Hepatocyte (in vitro differentiated cells): ENCODE measurements at regions not wholly inside any gene's neighbourhood (a gene's known extent, or its start where the extent isn't known, plus 50 kb on each side); places are given as distances from the start of the nearest gene placed in this dataset.

Experiments used
- DNase-seq: peaks from one replicate; pipeline ENCODE4 v3.0.0-alpha.2; 2016; ENCODE audit warnings: low spot score
- H2AFZ ChIP-seq: fragments of 200-600 bp; sonication (generic); 2 replicates; pipeline ENCODE4 v1.6.0; 2016; ENCODE audit warnings: antibody characterized with exemption, mild to moderate bottlenecking
- H3K27ac ChIP-seq: fragments of 200-600 bp; sonication (generic); 2 replicates; pipeline ENCODE4 v1.5.1; 2016; ENCODE audit warnings: mild to moderate bottlenecking
- H3K27me3 ChIP-seq: fragments of 200-600 bp; sonication (generic); 2 replicates; pipeline ENCODE4 v1.6.1; 2016
- H3K36me3 ChIP-seq: fragments of 200-600 bp; sonication (generic); replicated peaks from 2 replicates; pipeline ENCODE4 v1.5.1; 2016; ENCODE audit warnings: low read depth; ENCODE audit not compliant: insufficient read depth
- H3K4me1 ChIP-seq: fragments of 200-600 bp; sonication (generic); 2 replicates; pipeline ENCODE4 v1.5.1; 2016; ENCODE audit warnings: mild to moderate bottlenecking, moderate library complexity; ENCODE audit not compliant: insufficient read depth
- H3K4me2 ChIP-seq: fragments of 200-600 bp; sonication (generic); 2 replicates; pipeline ENCODE4 v1.6.0; 2016
- H3K4me3 ChIP-seq: fragments of 200-600 bp; sonication (generic); 2 replicates; pipeline ENCODE4 v1.5.1; 2016; ENCODE audit warnings: mild to moderate bottlenecking
- H3K79me2 ChIP-seq: fragments of 200-600 bp; sonication (generic); 2 replicates; pipeline ENCODE4 v1.6.0; 2017; ENCODE audit warnings: mild to moderate bottlenecking
- H3K9me2 ChIP-seq: fragments of 200-600 bp; sonication (generic); replicated peaks from 2 replicates; pipeline ENCODE4 v1.6.0; 2017; ENCODE audit warnings: mild to moderate bottlenecking; ENCODE audit not compliant: insufficient read depth
- H3K9me3 ChIP-seq: fragments of 200-600 bp; sonication (generic); 2 replicates; pipeline ENCODE4 v1.5.1; 2016; ENCODE audit warnings: low read depth, mild to moderate bottlenecking
- H4K20me1 ChIP-seq: fragments of 200-600 bp; sonication (generic); 2 replicates; pipeline ENCODE4 v1.6.0; 2016; ENCODE audit warnings: mild to moderate bottlenecking; ENCODE audit not compliant: insufficient read depth, poor library complexity, severe bottlenecking
- EZH2 ChIP-seq: fragments of 200-600 bp; sonication (generic); IDR thresholded peaks from 2 replicates; pipeline ENCODE4 v1.6.1; 2016; ENCODE audit warnings: antibody characterized with exemption, mild to moderate bottlenecking, borderline replicate concordance
- EZH2phosphoT487 ChIP-seq: fragments of 200-600 bp; sonication (generic); IDR thresholded peaks from one replicate; pipeline ENCODE4 v1.6.1; 2018; ENCODE audit warnings: antibody characterized with exemption, mild to moderate bottlenecking, low read depth, moderate library complexity; ENCODE audit not compliant: unreplicated experiment, severe bottlenecking
- WGBS: methylation state at CpG from one replicate; pipeline ENCODE4 v1.1.6; 2016; ENCODE audit warnings: low lambda C conversion rate; ENCODE audit errors: missing lambda C conversion rate; 5-methylcytosine and 5-hydroxymethylcytosine counted together
- TF ChIP-seq, protein P1 (sequence below): fragments of 200-600 bp; sonication (generic); IDR thresholded peaks from 2 replicates; pipeline ENCODE4 v1.5.1; 2016; ENCODE audit warnings: antibody characterized with exemption, mild to moderate bottlenecking; ENCODE audit not compliant: poor library complexity

DNA sequence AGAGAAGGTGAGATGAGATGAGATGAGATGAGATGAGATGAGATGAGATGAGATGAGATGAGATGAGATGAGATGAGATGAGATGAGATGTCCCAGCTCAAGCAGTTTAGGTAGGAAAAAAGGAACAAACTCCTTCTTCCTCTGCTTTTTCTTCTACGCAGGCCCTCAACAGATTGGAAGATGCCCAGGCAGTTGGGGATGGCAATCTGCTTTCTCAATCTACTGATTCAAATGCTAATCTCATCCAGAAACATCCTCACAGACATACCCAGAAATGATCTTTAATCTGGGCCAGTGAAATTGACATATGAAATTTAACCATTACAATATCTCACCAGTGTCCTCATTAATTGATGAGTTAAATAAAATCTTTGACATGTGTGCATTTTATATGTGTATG lies 370.3 kb upstream of the SLC7A11 start:
- TF ChIP-seq, protein P1, sequence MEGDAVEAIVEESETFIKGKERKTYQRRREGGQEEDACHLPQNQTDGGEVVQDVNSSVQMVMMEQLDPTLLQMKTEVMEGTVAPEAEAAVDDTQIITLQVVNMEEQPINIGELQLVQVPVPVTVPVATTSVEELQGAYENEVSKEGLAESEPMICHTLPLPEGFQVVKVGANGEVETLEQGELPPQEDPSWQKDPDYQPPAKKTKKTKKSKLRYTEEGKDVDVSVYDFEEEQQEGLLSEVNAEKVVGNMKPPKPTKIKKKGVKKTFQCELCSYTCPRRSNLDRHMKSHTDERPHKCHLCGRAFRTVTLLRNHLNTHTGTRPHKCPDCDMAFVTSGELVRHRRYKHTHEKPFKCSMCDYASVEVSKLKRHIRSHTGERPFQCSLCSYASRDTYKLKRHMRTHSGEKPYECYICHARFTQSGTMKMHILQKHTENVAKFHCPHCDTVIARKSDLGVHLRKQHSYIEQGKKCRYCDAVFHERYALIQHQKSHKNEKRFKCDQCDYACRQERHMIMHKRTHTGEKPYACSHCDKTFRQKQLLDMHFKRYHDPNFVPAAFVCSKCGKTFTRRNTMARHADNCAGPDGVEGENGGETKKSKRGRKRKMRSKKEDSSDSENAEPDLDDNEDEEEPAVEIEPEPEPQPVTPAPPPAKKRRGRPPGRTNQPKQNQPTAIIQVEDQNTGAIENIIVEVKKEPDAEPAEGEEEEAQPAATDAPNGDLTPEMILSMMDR: no peak
- TF ChIP-seq EZH2 (no peak), EZH2phosphoT487 (no peak)
- 95% methylated on average over 1 of the region's 1 CpG for WGBS
- no peak overlapping the region for H2AFZ ChIP-seq
- no peaks in the 10 kb centered on the region for H3K27me3 ChIP-seq
- no peaks in the 10 kb centered on the region for H3K4me1 ChIP-seq
- H3K79me2 ChIP-seq: no peaks in the 10 kb centered on the region
- no peaks in the 10 kb centered on the region for H3K36me3 ChIP-seq
- no peak overlapping the region for H3K27ac ChIP-seq
- no peak overlapping the region for H3K4me3 ChIP-seq
- no peaks in the 10 kb centered on the region for H3K9me2 ChIP-seq
- DNase-seq: no peak
- no peaks in the 10 kb centered on the region for H3K9me3 ChIP-seq
- H3K4me2 ChIP-seq: no peak overlapping the region
- H4K20me1 ChIP-seq: no peaks in the 10 kb centered on the region

DNA sequence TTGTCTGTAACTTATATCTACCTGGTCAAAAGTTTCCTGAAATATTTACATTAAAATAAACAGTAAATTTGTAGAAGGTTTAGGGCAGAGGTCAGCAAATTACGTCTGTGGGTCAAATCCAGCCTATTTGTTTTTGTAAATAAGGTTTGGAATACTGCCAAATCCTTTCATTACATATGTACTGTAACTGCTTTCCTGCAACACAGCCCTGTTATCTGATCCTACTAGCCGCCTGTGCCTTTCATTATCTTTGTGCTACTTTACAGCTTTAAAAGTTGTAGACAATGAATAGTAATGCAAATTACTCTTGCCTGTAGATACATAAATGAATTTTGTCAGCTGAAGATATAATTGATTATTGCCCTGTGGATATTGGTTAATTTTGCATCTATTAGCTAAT lies 369.6 kb upstream of the SLC7A11 start:
- H2AFZ ChIP-seq: no peak overlapping the region
- no peak overlapping the region for H3K4me3 ChIP-seq
- H3K27ac ChIP-seq: no peak overlapping the region
- H3K4me2 ChIP-seq: no peak overlapping the region
- no peaks in the 10 kb centered on the region for H3K9me3 ChIP-seq
- H3K9me2 ChIP-seq: no peaks in the 10 kb centered on the region
- no peaks in the 10 kb centered on the region for H3K36me3 ChIP-seq
- no peaks in the 10 kb centered on the region for H4K20me1 ChIP-seq
- no peaks in the 10 kb centered on the region for H3K79me2 ChIP-seq
- 19% methylated on average over 2 of the region's 2 CpGs for WGBS
- TF ChIP-seq EZH2phosphoT487: no peak
- no peak for DNase-seq
- H3K4me1 ChIP-seq: no peaks in the 10 kb centered on the region
- H3K27me3 ChIP-seq: no peaks in the 10 kb centered on the region

DNA sequence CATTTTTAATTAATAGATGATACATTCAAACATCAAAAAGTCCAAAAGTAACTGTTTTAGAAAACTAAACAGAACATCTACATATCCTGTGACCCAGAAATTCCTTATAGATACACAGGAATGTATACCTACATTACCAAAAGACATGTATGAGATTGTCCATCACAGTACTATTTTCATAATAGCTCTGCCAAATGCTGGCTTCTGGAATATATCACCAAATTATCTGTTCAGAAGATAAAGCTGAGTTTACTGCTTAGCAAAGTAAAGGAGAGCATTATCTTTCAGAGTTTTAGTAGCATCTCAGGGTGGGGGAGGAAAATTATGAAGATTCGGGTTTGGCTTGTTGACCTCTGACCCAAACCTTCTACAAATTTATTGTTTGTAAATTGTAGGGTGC lies 368.9 kb upstream of the SLC7A11 start:
- Histone ChIP-seq H4K20me1 (no peaks in the 10 kb centered on the region), H3K4me2 (no peak overlapping the region), H3K27me3 (no peaks in the 10 kb centered on the region), H3K4me3 (no peak overlapping the region), H2AFZ (no peak overlapping the region), H3K27ac (no peak overlapping the region), H3K79me2 (no peaks in the 10 kb centered on the region), H3K9me3 (no peaks in the 10 kb centered on the region), H3K9me2 (no peaks in the 10 kb centered on the region), H3K36me3 (no peaks in the 10 kb centered on the region), H3K4me1 (no peaks in the 10 kb centered on the region)
- TF ChIP-seq EZH2phosphoT487 (no peak), EZH2 (no peak)
- TF ChIP-seq, protein P1: no peak
- DNase-seq: no peak
- 52% methylated on average over 1 of the region's 1 CpG for WGBS

DNA sequence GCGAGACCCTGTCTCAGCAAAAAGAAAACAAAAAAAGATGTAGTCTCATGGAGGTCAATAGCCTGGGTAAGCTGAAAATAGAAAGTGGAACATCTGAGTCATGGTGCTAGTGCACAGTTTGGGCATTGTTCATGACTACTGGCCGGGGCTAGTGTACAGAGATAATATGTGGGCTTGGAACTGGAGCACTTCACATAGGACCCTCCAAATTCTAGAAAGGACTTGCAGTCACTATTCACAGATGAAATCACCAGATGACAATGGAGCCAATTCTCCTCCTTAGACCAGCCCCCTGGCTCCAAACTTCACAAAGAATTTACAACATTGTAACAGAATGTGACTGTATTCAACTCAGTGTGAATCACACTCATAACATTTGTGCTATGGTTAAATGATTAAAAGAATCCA lies 367.8 kb upstream of the SLC7A11 start:
- Histone ChIP-seq H3K79me2 (no peaks in the 10 kb centered on the region), H3K4me1 (no peaks in the 10 kb centered on the region), H3K27me3 (no peaks in the 10 kb centered on the region), H4K20me1 (no peaks in the 10 kb centered on the region), H2AFZ (no peak overlapping the region), H3K27ac (no peak overlapping the region), H3K36me3 (no peaks in the 10 kb centered on the region), H3K4me3 (no peak overlapping the region), H3K9me2 (no peaks in the 10 kb centered on the region), H3K9me3 (no peaks in the 10 kb centered on the region), H3K4me2 (no peak overlapping the region)
- no peak for DNase-seq
- TF ChIP-seq EZH2 (no peak), EZH2phosphoT487 (no peak)
- TF ChIP-seq, protein P1: no peak
- 94% methylated on average over 2 of the region's 2 CpGs for WGBS
